A549 (cell line): ENCODE measurements at regions not wholly inside any gene's neighbourhood (a gene's known extent, or its start where the extent isn't known, plus 50 kb on each side); places are given as distances from the start of the nearest gene placed in this dataset.

Experiments used
- CTCF ChIP-seq: fragments of >200 bp; sonication (Bioruptor Twin); formaldehyde crosslinking; IDR thresholded peaks from 3 replicates; pipeline ENCODE4 v1.5.1; 2016
- TF ChIP-seq, protein P1 (sequence below): IDR thresholded peaks from 2 replicates; pipeline ENCODE4 v1.6.1; 2012
- TF ChIP-seq, protein P2 (sequence below): fragments of >200 bp; sonication (Bioruptor Twin); formaldehyde crosslinking; IDR thresholded peaks from 3 replicates; pipeline ENCODE4 v1.6.1; 2016
- TF ChIP-seq, protein P3 (sequence below): IDR thresholded peaks from 2 replicates; pipeline ENCODE4 v1.6.1; 2012

GRCh38 chr9:87266697-87267096, 231.0 kb upstream of the DAPK1 start:
- no peak for TF ChIP-seq CTCF
- TF ChIP-seq, protein P1, sequence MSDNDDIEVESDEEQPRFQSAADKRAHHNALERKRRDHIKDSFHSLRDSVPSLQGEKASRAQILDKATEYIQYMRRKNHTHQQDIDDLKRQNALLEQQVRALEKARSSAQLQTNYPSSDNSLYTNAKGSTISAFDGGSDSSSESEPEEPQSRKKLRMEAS: no peak
- TF ChIP-seq, protein P2, sequence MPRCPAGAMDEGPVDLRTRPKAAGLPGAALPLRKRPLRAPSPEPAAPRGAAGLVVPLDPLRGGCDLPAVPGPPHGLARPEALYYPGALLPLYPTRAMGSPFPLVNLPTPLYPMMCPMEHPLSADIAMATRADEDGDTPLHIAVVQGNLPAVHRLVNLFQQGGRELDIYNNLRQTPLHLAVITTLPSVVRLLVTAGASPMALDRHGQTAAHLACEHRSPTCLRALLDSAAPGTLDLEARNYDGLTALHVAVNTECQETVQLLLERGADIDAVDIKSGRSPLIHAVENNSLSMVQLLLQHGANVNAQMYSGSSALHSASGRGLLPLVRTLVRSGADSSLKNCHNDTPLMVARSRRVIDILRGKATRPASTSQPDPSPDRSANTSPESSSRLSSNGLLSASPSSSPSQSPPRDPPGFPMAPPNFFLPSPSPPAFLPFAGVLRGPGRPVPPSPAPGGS: no peak
- TF ChIP-seq, protein P3, sequence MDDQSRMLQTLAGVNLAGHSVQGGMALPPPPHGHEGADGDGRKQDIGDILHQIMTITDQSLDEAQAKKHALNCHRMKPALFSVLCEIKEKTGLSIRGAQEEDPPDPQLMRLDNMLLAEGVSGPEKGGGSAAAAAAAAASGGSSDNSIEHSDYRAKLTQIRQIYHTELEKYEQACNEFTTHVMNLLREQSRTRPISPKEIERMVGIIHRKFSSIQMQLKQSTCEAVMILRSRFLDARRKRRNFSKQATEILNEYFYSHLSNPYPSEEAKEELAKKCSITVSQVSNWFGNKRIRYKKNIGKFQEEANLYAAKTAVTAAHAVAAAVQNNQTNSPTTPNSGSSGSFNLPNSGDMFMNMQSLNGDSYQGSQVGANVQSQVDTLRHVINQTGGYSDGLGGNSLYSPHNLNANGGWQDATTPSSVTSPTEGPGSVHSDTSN: no peak
